ENCODE measurements at regions not wholly inside any gene's neighbourhood (a gene's known extent, or its start where the extent isn't known, plus 50 kb on each side); places are given as distances from the start of the nearest gene placed in this dataset.

DNA sequence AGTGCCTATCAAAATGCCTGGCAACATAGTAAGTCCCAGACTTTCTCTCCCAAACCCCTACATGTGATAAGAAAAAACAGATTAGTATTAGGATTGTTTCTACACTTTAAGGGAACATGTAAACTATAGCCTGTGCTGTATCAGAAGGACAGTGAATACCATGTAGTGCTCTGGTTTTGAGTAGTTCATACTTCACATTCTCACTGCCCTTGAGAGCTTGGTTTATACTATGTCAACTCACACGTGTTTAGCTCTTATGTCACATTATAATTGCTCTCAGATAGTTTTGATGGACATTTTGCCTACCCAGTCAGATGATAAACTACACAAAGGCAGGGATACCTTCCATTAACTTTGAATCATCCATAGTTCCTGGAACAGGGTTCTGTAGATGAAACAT is 58.0 kb upstream of the PGRMC2 start:
- H3K14ac ChIP-seq (replicated peaks; ENCODE audit: low read depth, low read length): 0 out of 2 replicates have a peak overlapping the region, but pooled peaks have one; percentile 4
- no peak overlapping the region for H3K27ac ChIP-seq (ENCODE audit: insufficient read depth, low read length)
- no peak overlapping the region for H3K9ac ChIP-seq (ENCODE audit: low read depth, low read length)
- no TSS peak for BruUV-seq (replicated peaks)
- no peaks in the 10 kb centered on the region for H4K20me1 ChIP-seq (ENCODE audit: insufficient read depth, low read length)
- H3K4me3 ChIP-seq (ENCODE audit: insufficient read depth, low read depth, low read length): no peak overlapping the region
- H4K5ac ChIP-seq (ENCODE audit: low read depth, low read length): no peak overlapping the region; the same call in 1 of the 2 replicates
- peaks cover 18% of the 10 kb centered on the region for H3K4me1 ChIP-seq (ENCODE audit: control insufficient read depth, insufficient read depth, low read length)
- POLR2A ChIA-PET (ENCODE audit: unreplicated experiment): no interaction called here
- TF ChIP-seq, protein P1, sequence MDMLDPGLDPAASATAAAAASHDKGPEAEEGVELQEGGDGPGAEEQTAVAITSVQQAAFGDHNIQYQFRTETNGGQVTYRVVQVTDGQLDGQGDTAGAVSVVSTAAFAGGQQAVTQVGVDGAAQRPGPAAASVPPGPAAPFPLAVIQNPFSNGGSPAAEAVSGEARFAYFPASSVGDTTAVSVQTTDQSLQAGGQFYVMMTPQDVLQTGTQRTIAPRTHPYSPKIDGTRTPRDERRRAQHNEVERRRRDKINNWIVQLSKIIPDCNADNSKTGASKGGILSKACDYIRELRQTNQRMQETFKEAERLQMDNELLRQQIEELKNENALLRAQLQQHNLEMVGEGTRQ (IDR thresholded peaks at IDR 0.05; ENCODE audit: low read depth, low read length): no peak
- TF ChIP-seq POLR2A (IDR thresholded peaks at IDR 0.05; ENCODE audit: low read depth, low read length): no peak
- H3K79me1 ChIP-seq (ENCODE audit: low read depth in 1 of 2, low read length in 2 of 2): 0 out of 4 replicates have a peak, but pooled peaks cover 0 to 4% of the 10 kb centered on the region in 2 experiments
- H3K27me3 ChIP-seq (ENCODE audit: control insufficient read depth, insufficient read depth, low read length): no peaks in the 10 kb centered on the region
- no peaks in the 10 kb centered on the region for H3K9me3 ChIP-seq (ENCODE audit: control insufficient read depth, insufficient read depth, low read length)
- DNase-seq (no peak), ATAC-seq (ENCODE audit: low read depth) (no peak)
- H2BK15ac ChIP-seq (ENCODE audit: low read depth, low read length): peak overlapping the region; percentile 47; the same call in 1 of the 3 replicates
- H2AK9ac ChIP-seq (replicated peaks; ENCODE audit: low read depth, low read length, poor library complexity): no peak overlapping the region
- H2BK20ac ChIP-seq (ENCODE audit: low read depth, low read length): no peak overlapping the region
- dilution Hi-C loops (cut with HindIII; ENCODE audit: low sequenced_read_pairs, unreplicated experiment) (no loop called here), in situ Hi-C loops (cut with MboI; ENCODE audit: low sequenced_read_pairs) (no loop called here), intact Hi-C loops (cut with micrococcal nuclease) (no loop called here)
- WGBS, 2 experiments (ENCODE audit: extremely low coverage in 2 of 2, insufficient read length in 1 of 2): no CpG with 5 or more reads among the region's 1 CpG
- no peak overlapping the region for H4K8ac ChIP-seq (ENCODE audit: low read depth in 2 of 2, low read length in 2 of 2)
- peaks cover 10% of the 10 kb centered on the region for H3K9me1 ChIP-seq (ENCODE audit: insufficient read depth, low read length)
- H3K4me2 ChIP-seq (ENCODE audit: low read depth, low read length): no peak overlapping the region
- no peaks in the 10 kb centered on the region for H3K36me3 ChIP-seq (ENCODE audit: control insufficient read depth, insufficient read depth, low read length)
- peak overlapping the region; percentile 37 for H2BK5ac ChIP-seq (ENCODE audit: low read depth, low read length, poor library complexity, severe bottlenecking)
- H3K18ac ChIP-seq (ENCODE audit: low read depth, low read length): peak overlapping the region; percentile 1; the same call in 1 of the 2 replicates
- no peak overlapping the region for H3K56ac ChIP-seq (ENCODE audit: extremely low read depth, insufficient read depth, low read length)
- no peak overlapping the region for H3K23ac ChIP-seq (ENCODE audit: low read depth, low read length)
- no peak overlapping the region for H2AFZ ChIP-seq (replicated peaks; ENCODE audit: low read length, poor library complexity)
- CTCF ChIA-PET: no interaction called here
- 0 out of 2 replicates have a peak overlapping the region, but pooled peaks have one; percentile 2 for H2BK120ac ChIP-seq (ENCODE audit: low read depth, low read length)
- H3K4ac ChIP-seq (ENCODE audit: low read depth, low read length): peak overlapping the region; percentile 1; the same call in 1 of the 2 replicates
- H2AK5ac ChIP-seq (ENCODE audit: low read depth, low read length): no peak overlapping the region
- no peak overlapping the region for H4K91ac ChIP-seq (ENCODE audit: insufficient read depth, low read depth, low read length)

Measured in IMR-90 (cell line).